OCI-LY3 (cell line): ENCODE measurements at regions not wholly inside any gene's neighbourhood (a gene's known extent, or its start where the extent isn't known, plus 50 kb on each side); places are given as distances from the start of the nearest gene placed in this dataset.

Experiments used
- H2AFZ ChIP-seq: fragments of 200-600, 300-600 bp; shearing (Covaris generic); 2 replicates; pipeline ENCODE4 v1.6.0; 2014; ENCODE audit warnings: antibody characterized with exemption, low read depth, low read length
- H3K27ac ChIP-seq: fragments of 200-600, 300-600 bp; sonication (generic); 2 replicates; pipeline ENCODE4 v1.5.1; 2014; ENCODE audit warnings: mild to moderate bottlenecking, low read length, moderate library complexity, mixed read lengths
- H3K27me3 ChIP-seq: fragments of 200-600, 300-600 bp; sonication (generic); 2 replicates; pipeline ENCODE4 v1.6.1; 2014; ENCODE audit warnings: low read depth, low read length, mixed read lengths
- H3K36me3 ChIP-seq: fragments of 200-600, 300-600 bp; sonication (generic); replicated peaks from 2 replicates; pipeline ENCODE3; 2014; ENCODE audit warnings: low read depth, low read length, mixed read lengths
- H3K4me1 ChIP-seq: fragments of 300-600, 200-600 bp; sonication (generic); 2 replicates; pipeline ENCODE4 v1.6.1; 2014; ENCODE audit warnings: low read length, mixed read lengths
- H3K4me2 ChIP-seq: fragments of 200-600, 300-600 bp; sonication (generic); 2 replicates; pipeline ENCODE4 v1.6.1; 2014; ENCODE audit warnings: low read length, mixed read lengths
- H3K4me3 ChIP-seq: fragments of 300-600, 200-600 bp; sonication (generic); 2 replicates; pipeline ENCODE4 v1.5.1; 2014; ENCODE audit warnings: antibody characterized with exemption, mild to moderate bottlenecking, low read length, moderate library complexity
- H3K79me2 ChIP-seq: fragments of 300-600, 200-600 bp; shearing (Covaris generic); 2 replicates; pipeline ENCODE4 v1.6.1; 2014; ENCODE audit warnings: mild to moderate bottlenecking, low read length, mixed read lengths
- H3K9ac ChIP-seq: fragments of 300-600, 200-600 bp; shearing (Covaris generic); 2 replicates; pipeline ENCODE4 v1.6.0; 2014; ENCODE audit warnings: mild to moderate bottlenecking, low read length, moderate library complexity
- H3K9me3 ChIP-seq: fragments of 200-600, 300-600 bp; shearing (Covaris generic); 2 replicates; pipeline ENCODE4 v1.6.1; 2014; ENCODE audit warnings: low read length, mixed read lengths; ENCODE audit not compliant: insufficient read depth
- H4K20me1 ChIP-seq: fragments of 200-600, 300-600 bp; sonication (generic); 2 replicates; pipeline ENCODE4 v1.6.1; 2016; ENCODE audit warnings: low read length, mixed read lengths; ENCODE audit not compliant: insufficient read depth
- CTCF ChIP-seq: fragments of 200-600, 300-600 bp; sonication (generic); IDR thresholded peaks from 2 replicates; pipeline ENCODE4 v1.5.1; 2014; ENCODE audit warnings: antibody characterized with exemption, low read length, low read depth
- EZH2phosphoT487 ChIP-seq: fragments of 200-600 bp; shearing (Covaris generic); IDR thresholded peaks from 2 replicates; pipeline ENCODE4 v1.6.1; 2018; ENCODE audit warnings: antibody characterized with exemption, mixed run types, low read depth

- H3K9me3 ChIP-seq = no peaks in the 10 kb centered on the region
- peak overlapping the region; percentile 94 for H3K4me2 ChIP-seq
- H4K20me1 ChIP-seq = no peaks in the 10 kb centered on the region
- peak overlapping the region; percentile 97 for H3K27ac ChIP-seq
- H3K79me2 ChIP-seq = no peaks in the 10 kb centered on the region
- H3K36me3 ChIP-seq = no peaks in the 10 kb centered on the region
- peak overlapping the region; percentile 96 for H3K9ac ChIP-seq
- H3K4me1 ChIP-seq = peaks cover 64% of the 10 kb centered on the region
- H3K27me3 ChIP-seq = no peaks in the 10 kb centered on the region
- H2AFZ ChIP-seq = no peak overlapping the region
- H3K4me3 ChIP-seq = peak overlapping the region; percentile 74
- no peak for TF ChIP-seq CTCF
- no peak for TF ChIP-seq EZH2phosphoT487
Measured at GRCh38 chr12:27178255-27178654, 65.8 kb upstream of the STK38L start.

- Histone ChIP-seq H3K9ac (peak overlapping the region; percentile 96), H3K4me3 (peak overlapping the region; percentile 74), H3K27me3 (no peaks in the 10 kb centered on the region), H3K9me3 (no peaks in the 10 kb centered on the region), H3K4me2 (peak overlapping the region; percentile 94), H3K27ac (peak overlapping the region; percentile 97), H3K36me3 (no peaks in the 10 kb centered on the region), H4K20me1 (no peaks in the 10 kb centered on the region), H3K79me2 (no peaks in the 10 kb centered on the region), H2AFZ (no peak overlapping the region), H3K4me1 (peaks cover 64% of the 10 kb centered on the region)
- TF ChIP-seq CTCF (no peak), EZH2phosphoT487 (no peak)
Measured at GRCh38 chr12:27178723-27179399, 65.2 kb upstream of the STK38L start.

- peak overlapping the region; percentile 74 for H3K4me3 ChIP-seq
- TF ChIP-seq EZH2phosphoT487 (no peak), CTCF (no peak)
- H3K4me2 ChIP-seq = peak overlapping the region; percentile 94
Measured at GRCh38 chr12:27179400-27180214, 64.5 kb upstream of the STK38L start.

GRCh38 chr12:27180906-27181505 lies 63.1 kb upstream of the STK38L start:
- H3K79me2 ChIP-seq = no peaks in the 10 kb centered on the region
- TF ChIP-seq EZH2phosphoT487 = no peak
- H3K9me3 ChIP-seq = no peaks in the 10 kb centered on the region
- H3K4me2 ChIP-seq = 0 out of 2 replicates have a peak overlapping the region, but pooled peaks have one; percentile 8
- peak overlapping the region; percentile 10; the same call in 1 of the 2 replicates for H3K9ac ChIP-seq
- H3K36me3 ChIP-seq = no peaks in the 10 kb centered on the region
- H3K27me3 ChIP-seq = no peaks in the 10 kb centered on the region
- H3K27ac ChIP-seq = peak overlapping the region; percentile 97
- H3K4me3 ChIP-seq = no peak overlapping the region
- H3K4me1 ChIP-seq = peaks cover 71% of the 10 kb centered on the region
- H4K20me1 ChIP-seq = no peaks in the 10 kb centered on the region
- H2AFZ ChIP-seq = no peak overlapping the region; the same call in 1 of the 2 replicates

More at GRCh38 chr12:27179400-27180214, 64.5 kb upstream of the STK38L start:
- H3K9me3 ChIP-seq = no peaks in the 10 kb centered on the region
- H4K20me1 ChIP-seq = no peaks in the 10 kb centered on the region
- no peak overlapping the region for H2AFZ ChIP-seq
- peak overlapping the region; percentile 96 for H3K9ac ChIP-seq
- no peaks in the 10 kb centered on the region for H3K79me2 ChIP-seq
- H3K27ac ChIP-seq = peak overlapping the region; percentile 97
- no peaks in the 10 kb centered on the region for H3K27me3 ChIP-seq
- H3K36me3 ChIP-seq = no peaks in the 10 kb centered on the region
- H3K4me1 ChIP-seq = peaks cover 64% of the 10 kb centered on the region
